ENCODE measurements at regions not wholly inside any gene's neighbourhood (a gene's known extent, or its start where the extent isn't known, plus 50 kb on each side); places are given as distances from the start of the nearest gene placed in this dataset.

- TF ChIP-seq EZH2 (IDR thresholded peaks at IDR 0.05; ENCODE audit: borderline replicate concordance, low read depth, low read length, severe bottlenecking) (no peak), CTCF (IDR thresholded peaks at IDR 0.05; ENCODE audit: extremely low read depth in 1 of 2, insufficient read depth in 1 of 2, low read depth in 1 of 2, low read length in 2 of 2) (no peak), POLR2A (IDR thresholded peaks at IDR 0.05; ENCODE audit: low read depth, low read length) (no peak), MAX (IDR thresholded peaks at IDR 0.05; ENCODE audit: insufficient read depth, insufficient read length) (no peak), POLR2AphosphoS5 (IDR thresholded peaks at IDR 0.05; ENCODE audit: insufficient read depth, low read depth, low read length) (no peak)
These were observed 106.9 kb upstream of the ADGRF1 start for GRCh38 chr6:47149066-47149465.
